Activated naive CD4-positive, alpha-beta T cell treated with anti-CD3 and anti-CD28 coated beads, Interleukin-2, amount 10 ng/mL, durations not matched to agents 7 days and 5 days (primary cell): ENCODE measurements at regions not wholly inside any gene's neighbourhood (a gene's known extent, or its start where the extent isn't known, plus 50 kb on each side); places are given as distances from the start of the nearest gene placed in this dataset.
"Not testable (repeated sequence)": the region's sequence is repeated elsewhere in the genome, so short reads cannot be mapped to it uniquely, and the experiment has no call there.

Source experiments
- CTCF ChIA-PET: fragments of 350-600 bp; sonication (Branson Sonifier 250); formaldehyde crosslinking; loops from one replicate; lab custom pipeline; 2021; ENCODE audit warnings: antibody characterized with exemption; lab: Charles Lee
- DNase-seq: peaks from one replicate; pipeline ENCODE4 v3.0.0-alpha.2; 2020
- H3K27ac Mint-ChIP-seq: one replicate; pipeline ENCODE4 v1.8.0; 2021; ENCODE audit warnings: mild to moderate bottlenecking, moderate library complexity, mixed read lengths
- H3K27me3 Mint-ChIP-seq: one replicate; pipeline ENCODE4 v1.8.0; 2021; ENCODE audit warnings: mild to moderate bottlenecking, mixed read lengths
- H3K36me3 Mint-ChIP-seq: one replicate; pipeline ENCODE4 v1.8.0; 2021; ENCODE audit warnings: mixed read lengths
- H3K4me1 Mint-ChIP-seq: one replicate; pipeline ENCODE4 v1.8.0; 2021; ENCODE audit warnings: mixed read lengths
- H3K4me3 Mint-ChIP-seq: one replicate; pipeline ENCODE4 v1.8.0; 2021; ENCODE audit warnings: mild to moderate bottlenecking, moderate library complexity, mixed read lengths
- H3K9me3 Mint-ChIP-seq: one replicate; pipeline ENCODE4 v1.8.0; 2021; ENCODE audit warnings: mixed read lengths

DNA sequence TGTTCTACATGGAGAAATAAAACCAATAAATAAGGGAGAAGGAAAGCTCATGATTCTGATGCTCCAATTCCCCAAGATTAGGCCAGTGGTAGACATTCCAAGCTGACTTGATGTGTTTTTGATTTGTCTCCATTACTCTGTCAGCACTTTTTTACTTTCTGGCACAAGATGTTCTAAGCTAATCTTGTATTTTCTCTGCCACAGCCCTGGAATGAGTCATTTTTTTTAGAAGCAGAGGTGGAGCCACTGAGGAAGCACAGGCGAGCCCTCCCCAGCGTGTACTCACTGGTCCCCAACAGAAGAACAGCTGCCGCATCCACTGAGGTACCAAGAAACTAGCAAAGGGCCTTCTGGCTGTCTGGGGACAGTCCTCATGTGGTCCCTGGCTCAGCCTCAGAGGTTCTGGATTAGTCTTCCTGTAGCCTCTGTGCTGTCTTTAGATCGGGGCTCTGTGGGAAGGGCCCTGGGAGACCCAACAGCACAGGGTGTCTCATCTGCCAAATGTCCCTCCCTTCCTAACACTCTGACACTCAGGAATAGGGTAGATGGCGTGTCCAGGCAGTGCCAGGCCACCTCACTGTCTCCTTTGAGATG is 117.9 kb upstream of the ZNF519 start:
- CTCF ChIA-PET, DNase-seq, H3K36me3 Mint-ChIP-seq, H3K27ac Mint-ChIP-seq, H3K4me3 Mint-ChIP-seq, H3K27me3 Mint-ChIP-seq, H3K4me1 Mint-ChIP-seq, H3K9me3 Mint-ChIP-seq: not testable (repeated sequence)

DNA sequence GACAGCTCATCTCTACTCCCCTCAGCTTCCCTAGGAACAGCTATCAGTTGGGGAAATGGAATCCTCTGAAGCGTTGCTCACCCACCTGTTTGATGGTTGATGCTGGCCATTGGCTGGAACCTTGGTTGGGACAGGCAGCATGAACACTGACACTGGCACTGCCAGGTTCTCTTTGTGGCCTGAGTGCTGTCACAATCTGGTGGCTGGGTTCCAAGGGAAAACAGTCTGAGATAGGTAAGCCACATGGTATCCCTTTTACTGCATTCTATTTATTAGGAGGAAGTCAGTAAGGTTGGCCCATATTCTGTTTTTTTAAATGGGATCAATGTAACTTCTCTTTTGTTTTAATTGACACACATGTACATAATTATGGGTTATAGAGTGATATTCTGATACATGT is 107.0 kb upstream of the ZNF519 start:
- CTCF ChIA-PET, DNase-seq, H3K27ac Mint-ChIP-seq, H3K27me3 Mint-ChIP-seq, H3K4me1 Mint-ChIP-seq, H3K36me3 Mint-ChIP-seq, H3K4me3 Mint-ChIP-seq, H3K9me3 Mint-ChIP-seq: not testable (repeated sequence)

DNA sequence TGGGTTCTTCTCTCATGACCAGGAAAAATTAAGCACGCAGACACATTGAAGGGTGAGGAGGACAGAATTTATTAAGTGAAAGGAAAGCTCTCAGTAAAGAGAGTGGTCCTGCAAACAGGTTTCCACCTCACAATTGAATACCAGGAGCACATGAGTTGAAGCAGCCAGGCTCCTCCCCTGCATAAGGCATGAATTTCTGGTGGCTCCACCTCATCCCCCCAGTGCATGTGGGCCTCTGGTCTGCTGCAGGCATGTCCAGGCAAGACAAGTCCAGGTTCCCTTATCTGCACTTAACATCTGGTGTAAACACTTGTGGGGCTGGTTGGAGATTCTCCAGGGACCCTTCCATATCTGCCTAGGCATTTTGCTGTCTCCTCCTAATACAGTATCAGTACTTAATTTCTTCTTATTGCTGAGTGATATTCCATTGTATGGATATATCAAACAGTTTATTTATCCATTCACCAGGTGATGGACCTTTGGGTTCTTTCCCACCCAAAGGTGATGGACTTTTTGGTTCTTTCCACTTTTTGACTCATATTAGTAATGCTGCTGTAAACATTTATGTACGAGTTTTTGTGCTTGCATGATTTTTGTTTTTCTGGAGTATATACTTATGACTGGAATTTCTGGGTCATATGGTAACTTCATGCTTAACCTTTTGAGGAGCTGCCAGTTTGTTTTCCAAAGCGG is 104.3 kb upstream of the ZNF519 start:
- H3K36me3 Mint-ChIP-seq, DNase-seq, H3K27ac Mint-ChIP-seq, H3K4me1 Mint-ChIP-seq, CTCF ChIA-PET, H3K27me3 Mint-ChIP-seq, H3K4me3 Mint-ChIP-seq, H3K9me3 Mint-ChIP-seq: not testable (repeated sequence)

DNA sequence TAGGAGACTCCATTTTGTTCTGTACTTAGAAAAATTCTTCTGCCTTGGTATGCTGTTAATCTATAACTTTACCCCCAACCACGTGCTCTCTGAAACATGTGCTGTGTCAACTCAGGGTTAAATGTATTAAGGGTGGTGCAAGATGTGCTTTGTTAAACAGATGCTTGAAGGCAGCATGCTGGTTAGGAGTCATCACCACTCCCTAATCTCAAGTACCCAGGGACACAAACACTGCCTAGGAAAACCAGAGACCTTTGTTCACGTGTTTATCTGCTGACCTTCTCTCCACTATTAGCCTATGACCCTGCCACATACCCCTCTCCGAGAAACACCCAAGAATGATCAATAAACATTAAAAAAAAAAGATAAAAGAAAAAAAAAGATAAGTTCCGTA is 93.0 kb upstream of the ZNF519 start:
- H3K27me3 Mint-ChIP-seq, DNase-seq, CTCF ChIA-PET, H3K27ac Mint-ChIP-seq, H3K4me3 Mint-ChIP-seq, H3K4me1 Mint-ChIP-seq, H3K36me3 Mint-ChIP-seq, H3K9me3 Mint-ChIP-seq: not testable (repeated sequence)

DNA sequence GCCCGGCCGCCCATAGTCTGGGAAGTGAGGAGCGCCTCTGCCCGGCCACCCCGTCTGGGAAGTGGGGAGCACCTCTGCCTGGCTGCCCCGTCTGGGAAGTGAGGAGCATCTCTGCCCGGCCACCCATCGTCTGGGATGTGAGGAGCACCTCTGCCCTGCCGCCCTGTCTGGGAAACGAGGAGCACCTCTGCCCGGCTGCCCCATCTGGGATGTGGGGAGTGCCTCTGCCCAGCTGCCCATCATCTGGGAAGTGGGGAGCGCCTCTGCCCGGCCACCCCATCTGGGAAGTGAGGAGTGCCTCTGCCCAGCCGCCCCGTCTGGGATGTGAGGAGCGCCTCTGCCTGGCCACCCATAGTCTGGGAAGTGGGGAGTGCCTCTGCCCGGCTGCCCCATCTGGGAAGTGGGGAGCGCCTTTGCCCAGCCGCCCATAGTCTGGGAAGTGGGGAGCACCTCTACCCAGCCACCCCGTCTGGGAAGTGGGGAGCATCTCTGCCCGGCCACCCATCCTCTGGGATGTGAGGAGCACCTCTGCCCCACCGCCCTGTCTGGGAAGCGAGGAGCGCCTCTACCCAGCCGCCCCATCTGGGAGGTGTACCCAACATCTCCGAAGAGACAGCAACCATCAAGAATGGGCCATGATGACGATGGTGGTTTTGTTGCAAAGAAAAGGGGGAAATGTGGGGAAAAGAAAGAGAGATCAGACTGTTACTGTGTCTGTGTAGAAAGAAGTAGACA is 92.5 kb upstream of the ZNF519 start:
- H3K4me3 Mint-ChIP-seq, H3K27me3 Mint-ChIP-seq, H3K36me3 Mint-ChIP-seq, CTCF ChIA-PET, DNase-seq, H3K4me1 Mint-ChIP-seq, H3K9me3 Mint-ChIP-seq, H3K27ac Mint-ChIP-seq: not testable (repeated sequence)

- DNase-seq, H3K9me3 Mint-ChIP-seq, H3K36me3 Mint-ChIP-seq, CTCF ChIA-PET, H3K27me3 Mint-ChIP-seq, H3K4me3 Mint-ChIP-seq, H3K27ac Mint-ChIP-seq, H3K4me1 Mint-ChIP-seq: not testable (repeated sequence)
These were observed 91.7 kb upstream of the ZNF519 start for GRCh38 chr18:14223919-14224318.

GRCh38 chr18:14223231-14223822 is 91.1 kb upstream of the ZNF519 start:
- H3K4me3 Mint-ChIP-seq, H3K27ac Mint-ChIP-seq, H3K36me3 Mint-ChIP-seq, H3K4me1 Mint-ChIP-seq, DNase-seq, H3K27me3 Mint-ChIP-seq, CTCF ChIA-PET, H3K9me3 Mint-ChIP-seq: not testable (repeated sequence)

DNA sequence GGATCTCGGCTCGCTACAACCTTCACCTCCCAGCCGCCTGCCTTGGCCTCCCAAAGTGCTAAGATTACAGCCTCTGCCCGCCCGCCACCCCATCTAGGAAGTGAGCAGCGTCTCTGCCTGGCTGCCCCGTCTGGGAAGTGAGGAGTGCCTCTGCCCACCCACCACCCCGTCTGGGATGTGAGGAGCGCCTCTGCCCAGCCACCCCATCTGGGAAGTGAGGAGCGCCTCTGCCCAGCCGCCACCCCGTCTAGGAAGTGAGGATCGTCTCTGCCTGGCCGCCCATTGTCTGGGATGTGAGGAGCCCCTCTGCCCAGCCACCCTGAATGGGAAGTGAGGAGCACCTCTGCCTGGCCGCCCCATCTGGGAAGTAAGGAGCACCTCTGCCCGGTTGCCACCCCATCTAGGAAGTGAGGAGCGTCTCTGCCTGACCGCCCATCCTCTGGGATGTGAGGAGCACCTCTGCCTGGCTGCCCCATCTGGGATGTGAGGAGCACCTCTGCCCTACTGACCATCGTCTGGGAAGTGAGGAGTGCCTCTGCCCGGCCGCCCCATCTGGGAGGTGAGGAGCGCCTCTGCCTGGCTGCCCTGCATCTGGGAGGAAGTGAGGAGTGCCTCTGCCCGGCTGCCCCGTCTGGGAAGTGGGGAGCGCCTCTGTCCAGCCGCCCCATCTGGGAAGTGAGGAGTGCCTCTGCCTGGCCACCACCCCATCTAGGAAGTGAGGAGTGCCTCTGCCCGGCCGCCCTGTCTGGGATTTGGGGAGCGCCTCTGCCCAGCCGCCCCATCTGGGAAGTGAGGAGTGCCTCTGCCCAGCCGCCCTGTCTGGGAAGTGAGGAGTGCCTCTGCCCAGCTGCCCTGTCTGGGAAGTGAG is 90.4 kb upstream of the ZNF519 start:
- CTCF ChIA-PET, DNase-seq, H3K4me3 Mint-ChIP-seq, H3K36me3 Mint-ChIP-seq, H3K9me3 Mint-ChIP-seq, H3K4me1 Mint-ChIP-seq, H3K27ac Mint-ChIP-seq, H3K27me3 Mint-ChIP-seq: not testable (repeated sequence)

DNA sequence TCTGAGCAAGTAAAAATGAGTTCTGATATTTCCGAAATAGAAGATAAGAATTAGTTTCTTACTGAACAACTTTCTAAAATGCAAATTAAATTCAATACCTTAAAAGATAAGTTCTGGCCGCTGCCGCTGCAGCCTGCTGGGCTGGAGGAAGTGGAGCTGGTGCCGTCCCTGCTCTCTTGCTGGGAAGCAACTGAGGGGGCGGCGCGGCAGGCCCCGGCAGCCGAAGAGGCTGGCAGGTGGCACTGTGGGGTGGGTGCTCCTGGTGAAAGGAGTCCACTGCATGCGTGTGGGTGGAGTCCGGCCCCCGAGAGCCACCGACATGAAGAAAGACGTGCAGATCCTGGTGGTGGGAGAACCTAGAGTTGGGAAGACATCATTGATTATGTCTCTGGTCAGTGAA is 89.5 kb upstream of the ZNF519 start:
- Mint-ChIP-seq H3K36me3 (no peaks in the 10 kb centered on the region), H3K9me3 (peaks cover 2% of the 10 kb centered on the region), H3K4me3 (no peak overlapping the region), H3K27me3 (no peaks in the 10 kb centered on the region), H3K27ac (no peak overlapping the region), H3K4me1 (no peaks in the 10 kb centered on the region)
- DNase-seq = no peak
- CTCF ChIA-PET = no interaction called here

- H3K4me1 Mint-ChIP-seq, DNase-seq, H3K27me3 Mint-ChIP-seq, H3K9me3 Mint-ChIP-seq, CTCF ChIA-PET, H3K27ac Mint-ChIP-seq, H3K4me3 Mint-ChIP-seq, H3K36me3 Mint-ChIP-seq: not testable (repeated sequence)
These were observed 83.7 kb upstream of the ZNF519 start for GRCh38 chr18:14215952-14216351.

GRCh38 chr18:14203424-14203823 is 71.2 kb upstream of the ZNF519 start:
- DNase-seq, H3K4me3 Mint-ChIP-seq, H3K27ac Mint-ChIP-seq, H3K27me3 Mint-ChIP-seq, CTCF ChIA-PET, H3K9me3 Mint-ChIP-seq, H3K4me1 Mint-ChIP-seq, H3K36me3 Mint-ChIP-seq: not testable (repeated sequence)

DNA sequence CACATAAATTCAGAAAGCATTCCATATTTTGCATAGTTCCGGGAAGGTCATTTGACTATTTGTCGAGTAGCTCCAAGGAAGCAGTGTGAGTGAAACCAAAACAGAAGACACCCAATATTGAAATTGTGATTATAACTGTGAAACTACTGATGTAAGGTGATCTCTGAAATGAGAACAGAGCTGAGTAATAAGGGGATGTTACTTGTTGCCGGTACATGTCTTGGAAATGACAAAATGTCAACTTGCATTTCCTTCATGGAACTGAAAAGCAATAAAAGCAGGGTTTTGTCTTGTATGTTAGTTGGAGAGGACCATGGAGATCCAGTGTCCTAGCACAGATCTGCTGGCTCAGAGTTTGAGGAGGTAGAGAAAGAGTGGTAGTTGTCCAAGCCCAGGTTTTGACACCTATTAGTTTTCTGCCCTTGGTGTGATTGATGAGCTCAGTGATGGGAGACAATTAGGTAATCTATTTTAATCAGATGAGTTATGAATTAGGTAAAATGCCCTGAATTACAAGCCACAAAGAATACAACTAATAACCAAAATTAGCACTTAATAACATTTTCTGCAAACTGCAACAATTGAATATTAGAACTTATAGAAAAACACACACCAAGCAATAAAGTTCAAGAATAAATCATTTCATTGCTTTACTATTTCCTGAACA is 58.7 kb upstream of the ZNF519 start:
- H3K4me1 Mint-ChIP-seq, H3K9me3 Mint-ChIP-seq, H3K27me3 Mint-ChIP-seq, DNase-seq, H3K27ac Mint-ChIP-seq, H3K36me3 Mint-ChIP-seq, H3K4me3 Mint-ChIP-seq, CTCF ChIA-PET: not testable (repeated sequence)

DNA sequence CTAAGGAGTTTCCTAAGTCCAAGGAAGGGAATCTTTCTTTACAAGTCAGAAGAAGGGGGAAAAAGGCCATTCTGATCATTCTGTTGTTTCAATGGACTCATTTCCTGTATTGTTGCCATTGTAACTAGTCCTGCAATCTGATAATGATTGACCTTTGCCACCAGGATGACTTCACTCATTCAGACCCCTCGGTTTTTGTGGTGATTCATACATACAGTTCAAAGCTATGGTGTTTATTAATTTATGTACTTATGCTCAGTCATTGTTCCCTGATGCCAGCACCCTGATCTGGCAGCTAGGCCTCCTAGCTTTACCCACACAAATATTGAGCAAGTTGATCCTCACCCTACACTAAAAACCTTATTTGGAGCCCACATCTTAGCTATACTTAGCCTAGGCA is 57.6 kb upstream of the ZNF519 start:
- H3K4me3 Mint-ChIP-seq = no peak overlapping the region
- H3K36me3 Mint-ChIP-seq = no peaks in the 10 kb centered on the region
- H3K27ac Mint-ChIP-seq = no peak overlapping the region
- H3K27me3 Mint-ChIP-seq = no peaks in the 10 kb centered on the region
- CTCF ChIA-PET = no interaction called here
- no peak for DNase-seq
- H3K4me1 Mint-ChIP-seq = peaks cover 7% of the 10 kb centered on the region
- H3K9me3 Mint-ChIP-seq = no peaks in the 10 kb centered on the region
